ENCODE measurements at regions not wholly inside any gene's neighbourhood (a gene's known extent, or its start where the extent isn't known, plus 50 kb on each side); places are given as distances from the start of the nearest gene placed in this dataset.
"Not testable (repeated sequence)": the region's sequence is repeated elsewhere in the genome, so short reads cannot be mapped to it uniquely, and the experiment has no call there.

GRCh38 chr6:156687789-156688619 is 89.2 kb upstream of the ARID1B start:
- DNase-seq, result peak in 1 of 2 experiments; percentile 30

GRCh38 chr6:156686995-156687788 is 90.0 kb upstream of the ARID1B start:
- DNase-seq, result peak; percentile 25 to 84

GRCh38 chr6:156686301-156686994 is 90.7 kb upstream of the ARID1B start:
- DNase-seq, result peak; percentile 28 to 83

- DNase-seq, result no peak
These were observed 91.4 kb upstream of the ARID1B start for GRCh38 chr6:156685823-156686222.

GRCh38 chr6:156683821-156684220 is 93.4 kb upstream of the ARID1B start:
- no peak for DNase-seq

GRCh38 chr6:156676721-156677120 is 100.5 kb upstream of the ARID1B start:
- DNase-seq, result no peak

- no peak for DNase-seq
These were observed 103.0 kb upstream of the ARID1B start for GRCh38 chr6:156674197-156674596.

- DNase-seq, result not testable (repeated sequence)
These were observed 107.1 kb upstream of the ARID1B start for GRCh38 chr6:156670097-156670496.

- no peak for DNase-seq
These were observed 115.1 kb upstream of the ARID1B start for GRCh38 chr6:156662025-156662445.

GRCh38 chr6:156660389-156660788 is 116.8 kb upstream of the ARID1B start:
- DNase-seq, result no peak

- DNase-seq, result no peak
These were observed 117.4 kb upstream of the ARID1B start for GRCh38 chr6:156659822-156660198.

- DNase-seq, result no peak
These were observed 118.0 kb upstream of the ARID1B start for GRCh38 chr6:156658966-156659821.

- no peak for DNase-seq
These were observed 118.8 kb upstream of the ARID1B start for GRCh38 chr6:156658186-156658965.

GRCh38 chr6:156657296-156657695 is 119.9 kb upstream of the ARID1B start:
- no peak for DNase-seq

- no peak for DNase-seq
These were observed 122.0 kb upstream of the ARID1B start for GRCh38 chr6:156654919-156655918.

GRCh38 chr6:156652231-156652750 is 124.9 kb upstream of the ARID1B start:
- DNase-seq, result no peak

- DNase-seq, result no peak
These were observed 125.7 kb upstream of the ARID1B start for GRCh38 chr6:156651486-156651885.

- DNase-seq, result no peak
These were observed 126.2 kb upstream of the ARID1B start for GRCh38 chr6:156650896-156651390.

- DNase-seq, result no peak
These were observed 128.6 kb upstream of the ARID1B start for GRCh38 chr6:156648616-156649015.

- DNase-seq, result no peak
These were observed 129.2 kb upstream of the ARID1B start for GRCh38 chr6:156647991-156648390.

All from SW 1271 (cell line).